Activated T-helper 1 cell treated with Interleukin-2 at 50 U/mL for 16 hours (primary cell): ENCODE measurements at regions not wholly inside any gene's neighbourhood (a gene's known extent, or its start where the extent isn't known, plus 50 kb on each side); places are given as distances from the start of the nearest gene placed in this dataset.
"Not testable (repeated sequence)": the region's sequence is repeated elsewhere in the genome, so short reads cannot be mapped to it uniquely, and the experiment has no call there.

Experiments used
- DNase-seq: peaks from one replicate; pipeline ENCODE4 v3.0.0-alpha.2; 2020; ENCODE audit warnings: low read depth

- no peak for DNase-seq
Measured at GRCh38 chr7:16933296-16934279, 51.8 kb upstream of the AGR3 start.

DNA sequence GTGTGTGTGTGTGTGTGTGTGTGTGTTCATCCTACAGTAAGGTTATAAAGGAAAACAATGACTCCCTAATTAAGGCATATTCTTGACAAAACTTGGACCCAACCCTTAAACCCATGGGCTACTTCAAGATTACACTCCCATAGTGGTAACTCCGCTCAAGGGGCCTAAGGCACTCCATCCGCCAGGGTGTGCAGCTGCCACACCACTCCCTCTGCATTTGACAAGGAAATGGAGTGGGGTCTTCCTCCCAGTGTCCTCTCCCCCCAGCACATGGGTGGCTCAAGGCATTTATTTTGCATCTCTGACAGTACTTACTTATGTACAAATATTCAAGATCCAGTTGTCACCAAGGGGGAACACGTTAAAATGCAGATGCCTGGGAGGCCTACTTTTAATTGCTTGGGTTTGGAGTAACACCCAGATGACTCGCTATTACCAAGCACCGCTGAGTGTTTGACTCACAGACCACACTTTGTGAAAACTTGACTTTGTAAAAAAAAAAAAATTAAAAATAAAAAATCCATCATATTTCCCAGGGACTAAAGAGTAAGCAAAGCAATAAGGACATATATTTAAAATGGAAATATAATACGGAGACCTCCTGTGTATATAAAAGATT, 53.0 kb upstream of the AGR3 start:
- DNase-seq, result no peak

DNA sequence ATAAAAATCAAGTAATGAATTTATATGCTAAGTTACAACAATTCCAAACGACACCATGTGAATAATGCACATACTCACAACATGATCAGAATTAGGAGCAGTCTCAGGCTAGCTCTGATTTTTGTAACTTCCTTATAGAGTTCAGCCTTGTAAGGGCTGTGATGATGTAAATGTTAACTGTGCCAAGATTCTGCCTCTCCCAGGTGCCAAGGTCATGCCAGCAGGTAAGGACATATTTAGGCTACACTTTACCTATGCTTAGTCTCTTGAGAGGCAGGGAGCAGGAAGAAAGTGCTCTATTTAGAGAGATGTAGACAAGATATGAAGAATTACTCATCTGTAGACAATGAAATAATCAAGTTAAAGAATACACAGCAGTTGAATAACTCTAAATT, 53.6 kb upstream of the AGR3 start:
- no peak for DNase-seq

DNA sequence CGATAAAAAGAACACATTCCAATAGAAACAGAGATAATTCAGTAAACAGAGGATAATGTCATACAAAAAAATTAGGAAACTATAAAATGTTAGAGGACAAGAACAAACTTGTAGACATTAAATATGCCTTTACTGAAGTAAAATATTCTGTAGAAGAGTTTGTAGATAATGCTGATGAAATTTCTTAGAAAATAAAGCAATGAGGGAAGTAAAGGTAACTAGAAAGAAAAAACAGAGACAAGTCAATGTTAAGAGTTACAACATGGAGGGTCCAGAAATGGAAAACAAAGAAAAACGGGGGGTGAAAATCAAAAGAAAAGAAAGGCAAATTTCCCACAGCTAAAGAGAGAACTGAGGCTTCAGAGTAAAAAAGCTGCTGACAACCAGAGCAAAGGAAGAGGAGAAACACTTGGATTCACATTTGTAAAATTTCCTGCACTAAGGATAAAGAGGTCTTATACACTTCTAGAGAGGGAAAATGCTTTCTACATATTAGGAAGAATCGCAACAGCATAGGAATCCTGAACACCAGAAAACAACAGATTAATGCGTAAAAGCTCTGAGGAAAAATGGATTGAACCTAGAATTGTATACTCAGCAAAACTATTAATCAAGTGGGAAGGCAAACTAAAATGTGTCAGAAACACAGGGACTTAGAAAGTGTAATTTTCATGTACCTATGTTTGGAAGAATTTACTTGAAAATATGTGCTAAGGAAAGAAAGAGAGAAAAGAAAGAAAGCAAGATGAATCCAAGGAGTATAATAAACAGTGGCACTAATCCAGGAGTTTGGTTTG, 55.0 kb upstream of the AGR3 start:
- no peak for DNase-seq

- DNase-seq, result no peak
Measured at GRCh38 chr7:16939161-16939560, 57.4 kb upstream of the AGR3 start.

GRCh38 chr7:16940776-16941175, 59.0 kb upstream of the AGR3 start:
- DNase-seq, result no peak

GRCh38 chr7:16942929-16943509, 61.2 kb upstream of the AGR3 start:
- DNase-seq, result no peak

GRCh38 chr7:16944936-16945335, 63.2 kb upstream of the AGR3 start:
- DNase-seq, result no peak

DNA sequence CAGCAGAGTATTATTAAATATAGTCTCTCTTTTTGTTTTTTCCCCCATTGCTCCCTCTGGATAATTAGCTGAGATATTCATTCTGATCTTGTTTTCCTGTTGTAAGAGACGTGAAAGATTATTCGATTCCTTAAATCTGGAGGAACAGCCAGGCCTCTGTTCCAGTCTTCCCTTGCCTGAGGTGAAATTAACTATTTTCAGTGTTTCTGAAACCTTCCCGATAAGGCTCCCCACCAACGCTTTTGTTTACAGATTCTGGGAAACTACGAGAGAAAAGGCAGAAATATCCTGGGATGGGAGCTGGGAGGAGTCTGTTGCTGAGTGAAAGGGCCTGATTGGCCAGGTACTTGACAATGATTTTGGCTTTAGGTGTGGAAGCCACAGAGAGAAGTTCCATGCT, 63.6 kb upstream of the AGR3 start:
- no peak for DNase-seq

DNA sequence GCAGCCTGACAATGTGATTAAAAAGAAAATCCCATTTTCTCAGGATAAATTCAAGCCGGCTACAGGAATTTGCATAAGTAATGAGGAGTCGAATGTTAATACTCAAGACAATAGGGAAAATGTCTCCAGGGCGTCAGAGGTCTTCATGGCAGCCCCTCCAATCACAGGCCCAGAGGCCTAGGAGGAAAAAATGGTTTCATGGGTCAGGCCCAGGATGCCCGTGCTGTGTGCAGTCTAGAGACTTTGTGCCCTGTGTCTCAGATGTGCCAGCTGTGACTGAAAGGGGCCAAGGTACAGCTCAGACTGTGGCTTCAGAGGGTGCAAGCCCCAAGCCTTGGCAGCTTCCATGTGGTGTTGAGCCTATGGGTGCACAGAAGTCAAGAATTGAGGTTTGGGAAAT, 66.3 kb upstream of the AGR3 start:
- not testable (repeated sequence) for DNase-seq

DNA sequence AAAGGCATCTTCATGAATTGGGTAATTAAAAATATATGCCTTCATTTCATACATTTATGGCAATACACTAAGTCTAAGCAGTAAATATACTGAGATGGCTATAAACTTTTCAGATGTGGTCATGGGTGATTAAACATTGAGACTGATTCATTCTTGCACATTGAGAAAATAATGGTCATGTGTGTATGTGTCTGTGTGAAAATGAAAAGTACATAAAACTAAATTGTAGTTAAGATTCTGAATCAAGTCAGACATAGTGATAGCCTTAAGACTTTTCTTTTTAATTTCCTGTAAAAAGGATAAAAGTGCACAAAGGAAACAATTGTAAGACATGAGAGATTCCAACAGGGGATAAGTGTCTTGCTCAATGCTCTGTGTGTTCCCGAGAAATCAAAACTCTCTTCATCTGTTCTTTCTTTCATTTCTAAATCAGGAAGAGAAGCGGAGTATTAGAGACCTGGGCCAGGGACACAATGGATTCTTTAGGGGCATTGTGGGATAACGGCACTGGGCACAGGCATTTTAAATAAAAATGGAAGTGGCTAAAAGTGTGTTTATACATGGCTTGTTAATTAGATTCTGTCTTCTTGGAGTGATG, 69.8 kb upstream of the AGR3 start:
- no peak for DNase-seq

DNA sequence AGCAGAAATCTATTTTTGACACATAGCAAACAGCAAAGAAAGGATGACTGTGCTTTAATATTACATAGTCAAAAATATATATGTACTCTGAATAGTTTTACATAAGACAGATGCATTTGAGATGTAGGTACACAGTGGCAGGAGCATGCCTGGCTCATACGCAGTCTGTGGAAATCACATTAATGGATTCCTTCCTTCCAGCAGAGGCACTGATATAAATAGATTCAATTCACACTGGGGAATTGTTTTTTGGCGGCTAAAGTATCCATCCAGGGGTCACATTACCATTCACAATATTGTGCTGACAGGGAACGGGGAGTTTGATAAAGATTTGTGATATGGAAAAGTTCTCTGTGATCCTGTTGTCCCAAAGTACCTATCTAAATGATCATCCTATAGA, 72.5 kb upstream of the AGR3 start:
- DNase-seq, result no peak

- DNase-seq, result no peak
Measured at GRCh38 chr7:16958724-16959123, 76.9 kb upstream of the AGR3 start.

GRCh38 chr7:16960337-16960965, 78.7 kb upstream of the AGR3 start:
- no peak for DNase-seq

DNA sequence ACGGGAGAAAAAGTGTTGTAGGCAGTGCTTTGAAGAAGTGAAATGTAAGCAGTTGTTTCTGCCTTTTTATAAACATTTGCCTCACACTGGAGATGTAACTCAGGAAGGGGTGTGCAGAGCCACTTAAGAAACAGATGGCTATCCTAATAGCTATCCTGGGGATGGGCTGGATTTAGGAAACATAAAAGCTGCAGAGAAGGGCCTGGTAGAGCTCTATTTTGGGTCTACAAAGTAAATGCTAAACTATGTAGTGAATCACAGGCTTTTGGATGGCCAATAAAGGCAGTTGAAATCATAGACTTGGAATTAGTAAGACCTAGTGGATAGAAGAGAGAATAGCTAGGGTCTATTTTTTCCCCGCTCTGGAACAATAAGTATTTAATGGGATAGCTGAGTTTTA, 79.9 kb upstream of the AGR3 start:
- no peak for DNase-seq

DNA sequence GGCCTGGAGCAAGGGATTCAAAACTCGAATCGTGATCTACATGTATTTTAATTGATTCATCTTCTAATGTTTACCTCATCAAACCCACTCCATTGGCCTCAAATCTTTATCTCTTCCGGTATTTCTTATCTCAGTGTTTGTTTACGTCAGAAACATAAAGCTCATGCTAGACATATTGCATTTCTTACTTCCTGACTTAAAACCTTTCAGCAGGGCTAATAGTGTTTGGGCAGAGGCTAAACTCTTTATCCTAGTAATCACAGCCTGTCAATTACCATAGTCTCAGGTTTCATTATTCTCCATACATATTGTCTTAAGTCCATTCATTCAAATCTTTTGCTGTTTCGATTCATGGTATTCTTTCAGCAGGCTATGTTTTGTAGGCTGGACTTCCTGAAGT, 81.3 kb upstream of the AGR3 start:
- no peak for DNase-seq

GRCh38 chr7:16965697-16966096, 83.9 kb upstream of the AGR3 start:
- DNase-seq, result not testable (repeated sequence)

GRCh38 chr7:16967300-16967811, 85.6 kb upstream of the AGR3 start:
- no peak for DNase-seq

- no peak for DNase-seq
Measured at GRCh38 chr7:16970732-16971482, 89.1 kb upstream of the AGR3 start.

DNA sequence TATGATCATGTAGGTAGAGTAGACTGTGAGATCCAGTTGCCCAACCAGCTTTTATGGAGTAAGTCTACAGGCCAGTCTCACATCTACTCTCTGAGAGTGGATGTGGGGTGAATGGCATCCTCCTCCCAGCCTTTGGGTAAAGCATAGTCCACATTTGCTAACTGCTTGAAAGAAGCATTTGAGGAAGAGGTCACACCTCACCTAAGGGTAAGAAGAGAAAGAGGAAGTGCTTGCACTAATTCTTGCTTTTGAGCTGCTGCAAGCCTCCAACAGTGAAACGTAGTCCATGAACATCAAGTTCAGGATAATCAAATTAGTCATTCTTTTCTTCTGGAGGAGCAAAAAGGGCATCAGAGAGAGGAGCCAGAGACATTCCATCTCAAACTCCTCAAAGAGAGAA, 93.9 kb upstream of the AGR3 start:
- no peak for DNase-seq
